ENCODE measurements at regions not wholly inside any gene's neighbourhood (a gene's known extent, or its start where the extent isn't known, plus 50 kb on each side); places are given as distances from the start of the nearest gene placed in this dataset.

GRCh38 chr6:37089783-37090182, 80.2 kb upstream of the PIM1 start:
- TF ChIP-seq POLR2A (IDR thresholded peaks at IDR 0.05) (no peak), EP300 (IDR thresholded peaks at IDR 0.05) (no peak)

All from stomach (tissue), 4 donors.